ENCODE measurements at regions not wholly inside any gene's neighbourhood (a gene's known extent, or its start where the extent isn't known, plus 50 kb on each side); places are given as distances from the start of the nearest gene placed in this dataset.

DNA sequence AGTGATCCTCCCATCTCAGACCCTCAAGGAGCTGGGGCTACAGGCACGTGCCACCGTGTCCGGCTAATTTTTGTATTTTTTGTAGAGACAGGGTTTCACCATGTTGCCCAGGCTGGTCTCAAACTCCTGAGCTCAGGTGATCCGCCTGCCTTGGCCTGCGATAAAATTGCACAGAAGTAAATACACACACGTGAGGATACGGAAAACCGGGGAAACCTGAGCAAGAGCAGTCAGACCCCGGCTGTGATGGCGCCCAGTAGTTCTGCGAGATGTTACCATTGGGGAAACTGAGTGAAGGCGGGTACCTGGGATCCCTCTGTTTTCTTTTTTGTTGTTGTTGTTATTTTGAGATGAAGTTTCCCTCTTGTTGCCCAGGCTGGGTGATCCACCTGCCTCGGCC lies 114.9 kb downstream of the C9orf50 start:
- no peak for DNase-seq (ENCODE audit: low read depth, low spot score)

- no peak for DNase-seq (ENCODE audit: low read depth, low spot score)
Observed at GRCh38 chr9:129505270-129505902, 115.5 kb downstream of the C9orf50 start.

- DNase-seq (ENCODE audit: low read depth, low spot score), result no peak
Observed at GRCh38 chr9:129504404-129504803, 116.5 kb downstream of the C9orf50 start.

GRCh38 chr9:129501771-129502319 lies 119.1 kb downstream of the C9orf50 start:
- DNase-seq (ENCODE audit: low read depth, low spot score), result no peak

GRCh38 chr9:129500863-129501770 lies 119.8 kb downstream of the C9orf50 start:
- no peak for DNase-seq (ENCODE audit: low read depth, low spot score)

DNA sequence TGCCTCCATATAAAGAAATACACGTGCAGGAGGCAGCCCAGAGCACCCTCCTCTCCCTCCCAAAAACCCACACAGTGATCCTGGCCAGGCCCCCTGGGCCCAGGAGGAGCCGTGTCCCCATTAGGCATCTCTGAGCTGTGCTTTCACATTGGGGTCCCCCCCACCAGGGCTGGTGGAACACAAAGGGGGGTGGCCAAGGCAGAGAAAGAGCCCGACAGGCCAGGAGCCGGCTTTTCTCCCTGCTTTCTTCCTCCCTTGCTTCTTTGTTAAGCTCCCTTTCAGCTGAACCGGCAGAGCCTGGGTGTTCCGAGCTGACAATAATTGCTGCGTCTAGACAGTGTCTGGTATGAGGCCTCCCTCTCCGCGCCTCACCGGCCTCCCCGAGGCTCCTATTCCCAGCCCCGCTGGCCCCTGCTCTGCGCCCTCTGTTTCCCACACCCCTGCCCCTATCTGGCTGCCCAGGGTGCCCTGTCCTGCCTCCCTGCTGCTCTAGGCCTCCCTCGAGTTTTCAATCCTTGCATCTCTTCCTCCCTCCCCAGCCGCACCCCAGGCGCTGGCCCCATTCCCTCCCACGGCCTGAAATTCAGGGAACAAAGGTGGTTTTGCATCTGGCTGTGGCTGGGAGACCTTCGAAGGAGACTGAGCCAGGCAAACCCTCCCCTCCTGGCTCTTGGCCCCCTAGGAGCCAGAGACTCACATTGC lies 120.6 kb downstream of the C9orf50 start:
- DNase-seq (ENCODE audit: low read depth, low spot score), result no peak

- no peak for DNase-seq (ENCODE audit: low read depth, low spot score)
Observed at GRCh38 chr9:129498451-129499384, 122.2 kb downstream of the C9orf50 start.

GRCh38 chr9:129497813-129498450 lies 123.0 kb downstream of the C9orf50 start:
- no peak for DNase-seq (ENCODE audit: low read depth, low spot score)

GRCh38 chr9:129497005-129497812 lies 123.7 kb downstream of the C9orf50 start:
- DNase-seq (ENCODE audit: low read depth, low spot score), result no peak

- DNase-seq (ENCODE audit: low read depth, low spot score), result peak; percentile 73
Observed at GRCh38 chr9:129496473-129497004, 124.4 kb downstream of the C9orf50 start.

DNA sequence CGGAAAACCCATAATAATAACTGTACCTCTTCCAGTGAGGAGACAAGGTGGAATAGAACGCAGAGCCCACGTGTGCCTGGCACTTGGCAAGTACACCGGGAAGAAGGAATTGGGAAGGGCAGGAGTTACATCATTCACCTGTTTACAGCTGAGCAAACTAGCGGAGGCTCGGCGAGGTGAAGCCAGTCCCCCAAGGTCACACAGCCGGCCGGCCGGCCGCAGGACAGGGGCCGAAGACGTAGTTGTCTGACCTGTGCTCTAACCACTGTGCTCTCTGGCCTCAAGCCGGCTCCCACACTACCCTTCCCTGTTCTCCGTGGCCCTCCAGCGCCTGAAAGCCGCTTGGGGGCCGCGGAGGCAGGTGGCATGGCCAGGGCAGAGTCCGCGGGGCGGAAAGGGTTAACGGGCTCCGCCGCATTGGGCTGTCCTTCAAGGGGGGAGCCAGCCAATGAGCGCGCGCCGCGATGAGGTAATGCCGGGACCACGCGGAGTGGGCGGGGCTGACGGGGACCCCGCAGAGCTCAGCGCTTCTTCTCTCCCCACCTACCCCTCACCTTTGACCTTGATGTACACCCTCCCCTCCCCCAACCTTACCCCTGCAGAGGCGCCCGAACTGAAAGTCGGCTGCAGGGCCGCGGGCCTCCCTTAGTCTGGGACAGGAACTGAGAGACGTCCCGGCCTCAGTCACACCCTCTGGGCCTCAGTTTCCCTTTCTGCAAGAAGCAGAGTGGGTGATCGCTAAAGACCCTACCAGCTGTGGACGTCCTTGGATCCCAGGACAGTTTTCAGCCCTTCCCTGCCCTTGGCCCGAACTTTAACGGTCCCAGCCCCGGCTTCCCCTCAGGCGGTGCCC lies 125.1 kb downstream of the C9orf50 start:
- DNase-seq (ENCODE audit: low read depth, low spot score), result peak; percentile 44

DNA sequence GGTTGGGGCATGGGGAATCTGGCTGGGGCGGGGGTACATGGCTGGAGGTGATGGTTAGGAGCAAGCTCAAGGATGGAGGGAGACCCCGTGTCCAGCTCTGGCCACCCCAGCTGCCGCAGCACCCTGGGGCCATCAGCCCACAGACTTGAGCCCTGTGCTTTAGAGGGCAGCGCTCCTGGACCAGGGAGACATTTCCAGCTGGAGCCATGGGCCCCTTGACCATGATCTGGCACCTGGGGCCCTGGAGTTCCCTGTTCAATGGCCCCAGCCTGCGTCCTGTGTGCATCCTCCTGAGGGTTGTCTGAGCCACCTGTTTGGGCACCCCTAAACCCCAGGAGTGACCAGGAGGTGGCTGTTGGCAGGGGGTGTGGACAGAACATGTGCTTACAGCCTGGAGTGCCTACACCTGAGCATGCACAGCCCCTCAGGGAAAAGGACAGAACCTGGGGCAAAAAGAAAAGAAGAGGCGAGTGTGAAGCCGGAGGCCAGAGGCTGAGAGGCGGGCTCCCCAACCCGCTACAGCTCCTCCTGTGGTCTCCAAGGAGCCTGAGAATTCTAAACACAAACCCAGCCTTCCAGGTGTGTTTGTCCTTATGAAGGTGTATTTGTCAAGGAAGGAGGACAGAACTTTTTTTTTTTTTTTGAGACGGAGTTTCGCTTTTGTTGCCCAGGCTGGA lies 126.7 kb downstream of the C9orf50 start:
- no peak for DNase-seq (ENCODE audit: low read depth, low spot score)

DNA sequence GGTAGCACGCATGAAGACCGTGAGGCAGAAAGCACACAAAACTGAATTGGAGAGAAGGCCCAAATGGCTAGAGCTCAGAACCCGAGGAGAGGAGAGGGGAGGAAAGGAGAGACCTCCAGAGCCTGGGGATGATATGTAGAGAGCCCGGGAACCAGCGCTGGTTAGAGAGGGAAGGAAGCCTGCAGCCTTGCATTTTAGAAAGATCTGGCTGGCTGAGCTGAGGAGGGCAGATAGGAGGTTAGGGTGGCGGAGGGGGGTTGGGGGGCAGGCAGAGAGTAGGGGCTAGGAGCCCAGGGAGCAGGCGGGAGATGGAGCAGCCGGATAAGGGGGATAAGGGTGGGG lies 127.2 kb downstream of the C9orf50 start:
- no peak for DNase-seq (ENCODE audit: low read depth, low spot score)

GRCh38 chr9:129493002-129493705 lies 127.7 kb downstream of the C9orf50 start:
- no peak for DNase-seq (ENCODE audit: low read depth, low spot score)

GRCh38 chr9:129491487-129491855 lies 129.4 kb downstream of the C9orf50 start:
- DNase-seq (ENCODE audit: low read depth, low spot score), result no peak

DNA sequence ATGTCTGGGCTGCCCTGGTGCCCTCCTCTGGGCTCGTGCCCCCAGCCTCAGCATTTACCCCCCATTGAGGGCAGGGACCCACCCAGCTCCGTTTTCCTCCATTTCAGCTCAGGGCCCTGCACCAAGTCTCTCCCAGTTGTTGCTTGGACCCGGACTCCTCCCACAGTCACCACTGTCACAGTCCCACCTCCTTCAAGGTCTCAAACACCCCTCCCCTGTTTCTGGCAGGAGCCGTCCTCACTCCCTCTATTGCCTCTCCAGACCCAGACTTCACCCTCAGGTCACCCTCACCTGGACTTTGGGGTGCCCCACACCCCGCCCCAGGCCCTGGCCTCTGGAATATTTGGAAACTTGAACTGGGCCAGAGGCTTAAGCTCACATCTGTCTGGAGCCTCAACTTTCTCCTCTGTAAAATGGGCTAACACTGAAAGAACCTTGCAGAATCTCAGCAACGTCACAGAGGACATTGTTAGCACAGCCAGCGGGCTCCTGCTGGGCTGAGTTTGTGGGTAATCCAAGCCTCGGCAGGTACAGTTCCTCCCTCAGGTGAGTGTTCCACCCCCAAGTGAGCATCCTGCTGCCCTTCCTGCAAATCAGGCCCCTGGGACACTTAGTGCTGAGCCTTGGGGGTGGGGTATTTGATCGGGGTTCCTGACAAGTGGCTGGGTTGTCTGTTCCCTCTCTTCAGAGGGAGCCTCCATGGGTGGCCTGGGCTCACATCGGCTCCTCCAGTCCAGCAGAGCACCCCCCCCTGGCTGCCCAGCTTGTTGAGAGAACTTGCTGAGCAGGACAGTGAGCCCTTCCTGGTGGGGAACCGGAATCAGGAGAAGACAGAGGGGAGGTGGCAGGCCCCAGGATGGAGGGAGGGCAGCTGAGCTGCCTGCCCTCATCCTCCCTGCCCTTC lies 130.1 kb downstream of the C9orf50 start:
- DNase-seq (ENCODE audit: low read depth, low spot score), result no peak

Measured in pulmonary artery endothelial cell (primary cell).